A549 (cell line): ENCODE measurements at regions not wholly inside any gene's neighbourhood (a gene's known extent, or its start where the extent isn't known, plus 50 kb on each side); places are given as distances from the start of the nearest gene placed in this dataset.

Experiments used
- ATAC-seq, 2 experiments: fragments of 200-7000 bp in 1 of 2; fragments of >200 bp in 1 of 2; cut with Nextera tagmentation in 1 of 2; cut with Tn5 transposase in 1 of 2; 3 replicates each; pipeline versions ENCODE4 v1.8.0 to v1.9.1; 2018 to 2020; ENCODE audit warnings: mild to moderate bottlenecking in 1 of 2, moderate library complexity in 1 of 2
- CTCF ChIA-PET: fragments of 300-600 bp; sonication (Branson Sonifier 250); formaldehyde crosslinking; extraction: SDS; loops from one replicate; lab custom pipeline; 2021; ENCODE audit warnings: antibody characterized with exemption, inconsistent platforms; lab: Yijun Ruan, JAX
- POLR2A ChIA-PET: fragments of 350-600 bp; formaldehyde crosslinking; extraction: SDS; loops from one replicate; lab custom pipeline; 2021; ENCODE audit warnings: antibody characterized with exemption, inconsistent platforms; lab: Yijun Ruan, JAX
- DNase-seq, 2 experiments: peaks; one replicate each; pipeline versions ENCODE4 v3.0.0 to v3.0.0-alpha.2; 2011 to 2016; ENCODE audit warnings: low read depth in 1 of 2, low spot score in 1 of 2
- FAIRE-seq: peaks from 2 replicates; lab custom pipeline; 2011; peaks lifted over from hg19 to GRCh38; lab: Jason Lieb, UNC
- H3K27ac ChIP-seq, 2 experiments: fragments of >200 bp; sonication (Bioruptor Twin); formaldehyde crosslinking; 3 replicates each; pipeline ENCODE4 v1.5.1; 2016 to 2017
- H3K4me1 ChIP-seq: fragments of >200 bp; sonication (Bioruptor Twin); formaldehyde crosslinking; 3 replicates; pipeline ENCODE4 v1.6.1; 2016
- H3K4me2 ChIP-seq: fragments of >200 bp; sonication (Bioruptor Twin); formaldehyde crosslinking; 3 replicates; pipeline ENCODE4 v1.6.1; 2016
- H3K4me3 ChIP-seq: fragments of >200 bp; sonication (Bioruptor Twin); formaldehyde crosslinking; 3 replicates; pipeline ENCODE4 v1.5.1; 2016
- H3K9me3 ChIP-seq: fragments of >200 bp; sonication (Bioruptor Twin); formaldehyde crosslinking; 3 replicates; pipeline ENCODE4 v1.6.1; 2016
- ATOH8 ChIP-seq: fragments of 250-450 bp; sonication (Bioruptor Pico); IDR thresholded peaks from 2 replicates; pipeline ENCODE4 v1.5.0; 2020; ENCODE audit warnings: low read depth, mild to moderate bottlenecking, moderate library complexity
- CEBPB ChIP-seq, 2 experiments: fragments of >200 bp in 1 of 2; sonication (Bioruptor Twin) in 1 of 2; formaldehyde crosslinking in 1 of 2; IDR thresholded peaks; 2 replicates each; pipeline ENCODE4 v1.6.1; 2012 to 2016
- CTCF ChIP-seq: fragments of >200 bp; sonication (Bioruptor Twin); formaldehyde crosslinking; IDR thresholded peaks from 3 replicates; pipeline ENCODE4 v1.5.1; 2016
- E2F6 ChIP-seq: IDR thresholded peaks from 2 replicates; pipeline ENCODE4 v1.6.1; 2012; ENCODE audit warnings: low read depth, borderline replicate concordance
- EHMT2 ChIP-seq: fragments of 200-600 bp; sonication (generic); IDR thresholded peaks from 2 replicates; pipeline ENCODE4 v1.6.1; 2016; ENCODE audit warnings: antibody characterized with exemption, low read depth, mild to moderate bottlenecking, moderate library complexity
- ESRRA ChIP-seq: fragments of 150-350 bp; IDR thresholded peaks from 2 replicates; pipeline ENCODE4 v1.6.1; 2014; ENCODE audit warnings: mild to moderate bottlenecking, low read length, borderline replicate concordance
- FOXS1 ChIP-seq: fragments of 250-450 bp; sonication (Bioruptor Pico); IDR thresholded peaks from 2 replicates; pipeline ENCODE4 v1.5.0; 2020; ENCODE audit warnings: mild to moderate bottlenecking, moderate library complexity
- HES2 ChIP-seq: fragments of >200 bp; sonication (Bioruptor Twin); formaldehyde crosslinking; IDR thresholded peaks from 2 replicates; pipeline ENCODE4 v1.6.1; 2016
- HMGXB4 ChIP-seq: fragments of 250-450 bp; sonication (Bioruptor Pico); IDR thresholded peaks from 2 replicates; pipeline ENCODE4 v1.5.0; 2021; ENCODE audit warnings: mild to moderate bottlenecking, moderate library complexity, borderline replicate concordance
- HOXA7 ChIP-seq: fragments of 250-450 bp; sonication (Bioruptor Pico); IDR thresholded peaks from 2 replicates; pipeline ENCODE4 v1.5.0; 2020; ENCODE audit warnings: mild to moderate bottlenecking, moderate library complexity
- HOXB13 ChIP-seq: fragments of 250-450 bp; sonication (Bioruptor Pico); IDR thresholded peaks from 2 replicates; pipeline ENCODE4 v1.5.0; 2020; ENCODE audit warnings: low read depth, mild to moderate bottlenecking, moderate library complexity
- JUN ChIP-seq, 2 experiments: fragments of >200 bp; sonication (Bioruptor Twin); formaldehyde crosslinking; IDR thresholded peaks; 2 replicates in 1 of 2; 3 replicates in 1 of 2; pipeline ENCODE4 v1.6.1; 2016 to 2017
- MAFK ChIP-seq: fragments of 450-650 bp; IDR thresholded peaks from 2 replicates; pipeline ENCODE4 v1.6.1; 2014; ENCODE audit not compliant: partially characterized antibody
- NPAS2 ChIP-seq: fragments of 250-450 bp; sonication (Bioruptor Pico); IDR thresholded peaks from 2 replicates; pipeline ENCODE4 v1.8.0; 2022; ENCODE audit warnings: mild to moderate bottlenecking, moderate library complexity, borderline replicate concordance
- NR3C1 ChIP-seq: fragments of >200 bp; sonication (Bioruptor Twin); formaldehyde crosslinking; IDR thresholded peaks from 3 replicates; pipeline ENCODE4 v1.6.1; 2017
- PBX3 ChIP-seq: IDR thresholded peaks from 2 replicates; pipeline ENCODE4 v1.6.1; 2012
- POLR2A ChIP-seq: IDR thresholded peaks from 2 replicates; pipeline ENCODE4 v1.6.1; 2012; ENCODE audit warnings: mild to moderate bottlenecking, low read length
- SREBF2 ChIP-seq: fragments of 450-650 bp; IDR thresholded peaks from 2 replicates; pipeline ENCODE4 v1.6.1; 2014; ENCODE audit warnings: mild to moderate bottlenecking, moderate library complexity
- TP53 ChIP-seq: fragments of 250-450 bp; sonication (Bioruptor Pico); IDR thresholded peaks from 2 replicates; pipeline ENCODE4 v1.5.0; 2021; ENCODE audit warnings: mild to moderate bottlenecking, moderate library complexity
- ZC3H11A ChIP-seq: fragments of 450-650 bp; IDR thresholded peaks from 2 replicates; pipeline ENCODE4 v1.6.1; 2014; ENCODE audit warnings: antibody characterized with exemption, mild to moderate bottlenecking
- WGBS: methylation state at CpG from one replicate; pipeline ENCODE4 v1.1.6; 2017; ENCODE audit errors: missing lambda C conversion rate; 5-methylcytosine and 5-hydroxymethylcytosine counted together

DNA sequence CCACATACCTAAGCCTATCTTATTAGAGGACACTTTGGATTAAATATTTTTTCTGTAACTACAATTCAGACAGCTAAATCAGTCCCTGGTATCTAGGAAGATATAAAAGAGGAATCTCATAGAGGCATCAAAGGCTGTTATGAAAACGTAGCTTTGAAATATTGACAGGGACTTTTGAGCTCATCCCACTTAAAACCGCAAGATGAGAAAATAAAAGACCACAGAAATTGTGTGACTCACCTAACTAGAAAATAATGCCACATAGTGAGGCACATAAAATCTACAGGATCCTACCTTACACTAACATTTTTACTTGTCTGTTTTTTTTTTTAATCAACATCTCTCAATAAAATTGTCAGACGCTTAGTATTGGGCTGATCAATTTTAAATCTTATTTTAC is 686.5 kb upstream of the COX7C start:
- no peak overlapping the region for H3K4me2 ChIP-seq
- H3K27ac ChIP-seq: no peak overlapping the region
- H3K4me3 ChIP-seq: no peak overlapping the region
- H3K4me1 ChIP-seq: no peaks in the 10 kb centered on the region
- DNase-seq (no peak), ATAC-seq (no peak)
- 21% methylated on average over 3 of the region's 3 CpGs for WGBS
- H3K9me3 ChIP-seq: no peaks in the 10 kb centered on the region
- CTCF ChIA-PET: interaction anchor here (0.7 kb wide), 1 partner anchor 748 kb away, joined by 4 read pairs; no protein-coding TSS in a partner anchor
- TF ChIP-seq ESRRA (no peak), EHMT2 (no peak), CEBPB (IDR thresholded peaks at IDR 0.05) (no peak), CTCF (no peak), PBX3 (no peak), FOXS1 (no peak), HOXA7 (CRISPR knock-in tag) (no peak), HOXB13 (CRISPR knock-in tag) (no peak), SREBF2 (no peak)
- TF ChIP-seq, all 56 proteins: peak for 0
- POLR2A ChIA-PET: no interaction called here
- no peak for FAIRE-seq

DNA sequence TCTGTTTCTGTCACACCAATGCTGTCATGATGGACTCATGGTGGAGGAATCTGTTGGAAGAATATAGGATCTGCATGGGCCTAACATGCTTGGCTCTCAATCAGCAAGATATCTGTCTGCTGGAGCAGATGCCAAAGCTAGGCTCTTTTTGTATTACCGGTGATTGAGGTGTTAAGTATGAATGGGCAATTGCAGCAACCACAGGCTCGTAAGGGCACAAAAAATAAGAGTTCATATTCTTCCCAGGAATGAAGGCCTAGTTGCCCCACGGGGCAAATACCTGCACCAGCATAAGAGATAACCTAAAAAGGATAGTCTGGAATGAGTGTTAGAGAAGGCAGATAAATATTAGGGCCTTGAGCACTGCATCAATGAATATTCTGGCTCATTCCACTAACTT is 679.5 kb upstream of the COX7C start:
- FAIRE-seq: no peak
- CTCF ChIA-PET: interaction anchor here (0.9 kb wide), 1 partner anchor 16 kb away, joined by 3 read pairs; no protein-coding TSS in a partner anchor

GRCh38 chr5:85951707-85952210 is 666.0 kb upstream of the COX7C start:
- H3K4me1 ChIP-seq: no peaks in the 10 kb centered on the region
- H3K27ac ChIP-seq: no peak overlapping the region
- ChIA-PET CTCF (no interaction called here), POLR2A (no interaction called here)
- WGBS: 22% methylated on average over 3 of the region's 3 CpGs
- no peak for TF ChIP-seq TP53 (CRISPR knock-in tag)
- no peak overlapping the region for H3K4me2 ChIP-seq
- no peaks in the 10 kb centered on the region for H3K9me3 ChIP-seq
- DNase-seq: no peak
- no peak overlapping the region for H3K4me3 ChIP-seq
- no peak for ATAC-seq
- no peak for FAIRE-seq

More for the DNA sequence above, 679.5 kb upstream of the COX7C start:
- no peak overlapping the region for H3K27ac ChIP-seq
- H3K4me3 ChIP-seq: no peak overlapping the region
- H3K4me1 ChIP-seq: no peaks in the 10 kb centered on the region
- WGBS: 21% methylated on average over 3 of the region's 3 CpGs
- ATAC-seq: no peak
- H3K4me2 ChIP-seq: no peak overlapping the region
- DNase-seq: no peak
- no peak for TF ChIP-seq ATOH8 (CRISPR knock-in tag)
- H3K9me3 ChIP-seq: no peaks in the 10 kb centered on the region
- POLR2A ChIA-PET: no interaction called here

DNA sequence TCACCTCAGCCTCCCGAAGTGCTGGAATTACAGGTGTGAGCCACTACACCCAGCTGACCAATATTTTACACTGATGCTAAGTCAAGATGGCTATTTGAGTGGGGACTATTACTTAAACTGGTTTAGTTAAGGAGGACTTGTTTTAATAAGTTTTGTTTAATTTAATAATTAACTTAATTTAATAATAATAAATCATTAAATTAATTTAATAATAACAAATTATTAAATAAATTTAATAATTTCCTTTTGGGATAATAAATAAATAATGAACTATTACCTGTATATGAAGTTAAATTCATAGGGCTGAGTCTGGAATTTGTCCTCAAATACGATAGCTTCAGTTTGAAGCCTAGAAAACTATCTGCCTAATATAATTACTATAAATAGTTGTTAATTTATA is 665.1 kb upstream of the COX7C start:
- H3K4me1 ChIP-seq: no peaks in the 10 kb centered on the region
- no peaks in the 10 kb centered on the region for H3K9me3 ChIP-seq
- WGBS: 15% methylated on average over 2 of the region's 2 CpGs
- no peak overlapping the region for H3K4me3 ChIP-seq
- ATAC-seq (no peak), FAIRE-seq (no peak), DNase-seq (no peak)
- ChIA-PET CTCF (no interaction called here), POLR2A (no interaction called here)
- no peak overlapping the region for H3K4me2 ChIP-seq
- H3K27ac ChIP-seq: no peak overlapping the region
- TF ChIP-seq TP53 (CRISPR knock-in tag) (no peak), CTCF (no peak), NPAS2 (CRISPR knock-in tag) (no peak), ZC3H11A (no peak), NR3C1 (no peak), FOXS1 (no peak), MAFK (no peak), POLR2A (no peak), JUN (IDR thresholded peaks at IDR 0.05) (no peak), HES2 (no peak), HMGXB4 (CRISPR knock-in tag) (no peak), E2F6 (no peak)
